HepG2 (cell line): ENCODE measurements at regions not wholly inside any gene's neighbourhood (a gene's known extent, or its start where the extent isn't known, plus 50 kb on each side); places are given as distances from the start of the nearest gene placed in this dataset.

Experiments used
- ATAC-seq: fragments of 200-7000 bp; cut with Tn5 transposase; 3 replicates; pipeline ENCODE4 v1.9.1; 2020; ENCODE audit warnings: mild to moderate bottlenecking, moderate library complexity
- BruUV-seq: library from RNA; stranded (reverse); fragments of 400-500 nt; replicated peaks from 2 replicates; lab custom pipeline; 2021; lab: Mats Ljungman, UMichigan
- CTCF ChIA-PET: fragments of 300-600 bp; formaldehyde crosslinking; extraction: SDS; loops from one replicate; lab custom pipeline; 2021; ENCODE audit warnings: low total read pairs, inconsistent platforms, low intra/inter-chr PET ratio; lab: Yijun Ruan, JAX
- POLR2A ChIA-PET: fragments of 350-600 bp; sonication (Branson Sonifier 250); formaldehyde crosslinking; loops from one replicate; lab custom pipeline; 2020; ENCODE audit warnings: antibody characterized with exemption, inconsistent platforms; lab: Yijun Ruan, JAX
- DNase-seq: peaks from one replicate; pipeline ENCODE4 v3.0.0-alpha.2; 2015; ENCODE audit warnings: low spot score
- FAIRE-seq: peaks from 3 replicates; lab custom pipeline; 2011; peaks lifted over from hg19 to GRCh38; lab: Jason Lieb, UNC
- H2AFZ ChIP-seq: one replicate; pipeline ENCODE4 v1.6.1; 2011; ENCODE audit warnings: low read length, inconsistent platforms
- H3K27ac ChIP-seq: fragments of 300-600 bp; 3 replicates; pipeline ENCODE4 v1.8.0; 2011; ENCODE audit warnings: mixed run types, mild to moderate bottlenecking, mixed read lengths, low read length, inconsistent platforms; ENCODE audit not compliant: insufficient read depth; ENCODE audit errors: extremely low read length
- H3K27me3 ChIP-seq, 2 experiments: fragments of 200-600 bp in 1 of 2; 2 replicates in 1 of 2; 3 replicates in 1 of 2; pipeline versions ENCODE4 v1.6.0 to v1.8.0; 2011; ENCODE audit warnings: low read length in 2 of 2, mild to moderate bottlenecking in 2 of 2, moderate library complexity in 2 of 2, inconsistent platforms in 1 of 2; ENCODE audit not compliant: insufficient read depth in 2 of 2, control insufficient read depth in 1 of 2
- H3K36me3 ChIP-seq, 2 experiments: fragments of 200-600 bp in 1 of 2; replicated peaks in 1 of 2; 2 replicates in 1 of 2; 3 replicates in 1 of 2; pipeline versions ENCODE4 v1.5.1 to v1.8.0; 2011; ENCODE audit warnings: low read length in 2 of 2, inconsistent platforms in 1 of 2; ENCODE audit not compliant: insufficient read depth in 2 of 2, control insufficient read depth in 1 of 2
- H3K4me1 ChIP-seq: 2 replicates; pipeline ENCODE4 v1.5.1; 2012; ENCODE audit warnings: low read length, inconsistent platforms; ENCODE audit not compliant: insufficient read depth
- H3K4me2 ChIP-seq: 2 replicates; pipeline ENCODE4 v1.6.0; 2011; ENCODE audit warnings: low read depth, low read length, inconsistent platforms
- H3K4me3 ChIP-seq, 3 experiments: fragments of 200-600 bp in 1 of 3; sonication (generic), shearing (Covaris generic) in 1 of 3; replicated peaks in 1 of 3; 2 replicates each; pipeline ENCODE4 v1.5.1; 2011 to 2016; ENCODE audit warnings: low read length in 3 of 3, inconsistent platforms in 2 of 3, low read depth in 2 of 3, mild to moderate bottlenecking in 2 of 3, control low read depth in 1 of 3, mixed read lengths in 1 of 3; ENCODE audit not compliant: insufficient read depth in 1 of 3
- H3K79me2 ChIP-seq: one replicate; pipeline ENCODE4 v1.6.1; 2011; ENCODE audit warnings: low read length, inconsistent platforms; ENCODE audit not compliant: insufficient read depth
- H3K9ac ChIP-seq: 2 replicates; pipeline ENCODE4 v1.6.0; 2011; ENCODE audit warnings: mild to moderate bottlenecking, low read depth, low read length, inconsistent platforms; ENCODE audit not compliant: insufficient read depth
- H3K9me3 ChIP-seq: 2 replicates; pipeline ENCODE4 v1.5.1; 2012; ENCODE audit warnings: mild to moderate bottlenecking, low read length
- H4K20me1 ChIP-seq: 2 replicates; pipeline ENCODE4 v1.6.0; 2011; ENCODE audit warnings: inconsistent platforms, mild to moderate bottlenecking, low read length, moderate library complexity; ENCODE audit not compliant: insufficient read depth
- ATF7-NPFF ChIP-seq: sonication (generic); formaldehyde crosslinking; IDR thresholded peaks from 2 replicates; pipeline ENCODE4 v1.8.1; 2023; ENCODE audit warnings: mild to moderate bottlenecking, low read depth, missing genetic modification reagents, moderate library complexity
- FLYWCH1 ChIP-seq: sonication (generic); formaldehyde crosslinking; IDR thresholded peaks from 2 replicates; pipeline ENCODE4 v1.8.1; 2023; ENCODE audit warnings: mild to moderate bottlenecking, missing genetic modification reagents
- NFKB2 ChIP-seq: sonication (generic); formaldehyde crosslinking; IDR thresholded peaks from 2 replicates; pipeline ENCODE4 v1.4.0; 2020; ENCODE audit warnings: missing genetic modification reagents, borderline replicate concordance
- PATZ1 ChIP-seq: sonication (generic); formaldehyde crosslinking; IDR thresholded peaks from 2 replicates; pipeline ENCODE4 v1.4.0; 2020; ENCODE audit warnings: missing genetic modification reagents
- SRF ChIP-seq: IDR thresholded peaks from 2 replicates; pipeline ENCODE4 v1.6.1; 2011; ENCODE audit warnings: mild to moderate bottlenecking, low read depth, low read length, moderate library complexity
- WGBS: methylation state at CpG from one replicate; pipeline ENCODE4 v1.1.6; 2017; ENCODE audit warnings: low lambda C conversion rate; 5-methylcytosine and 5-hydroxymethylcytosine counted together
- in situ Hi-C: cut with HindIII; loops from 2 replicates; pipeline ENCODE4 v1.10.0; 2017; ENCODE audit warnings: low pct_unique_long_range_greater_than_20kb; ENCODE audit not compliant: extremely low pct_ligation_motif_present
- intact Hi-C: fragments of 100-400 bp; cut with micrococcal nuclease; formaldehyde crosslinking; loops from one replicate; pipeline ENCODE4 v1.10.0; 2022; ENCODE audit not compliant: unreplicated experiment
- small RNA-seq, 3 experiments: library from RNA; depleted of rRNA; stranded (forward); fragments of <200 nt; gene quantifications; one replicate each; pipeline ENCODE3, GENCODE V24; 2012; ENCODE audit warnings: low read depth in 2 of 3, low replicate concordance in 1 of 3; ENCODE audit not compliant: insufficient read length in 3 of 3, insufficient read depth in 2 of 3
- TF ChIP-seq, protein P1 (sequence below): sonication (generic); formaldehyde crosslinking; IDR thresholded peaks from 2 replicates; pipeline ENCODE4 v1.8.0; 2022; ENCODE audit warnings: low read depth, missing genetic modification reagents

GRCh38 chr5:51326844-51327243 lies 56.4 kb upstream of the ISL1 start:
- H3K9me3 ChIP-seq = no peaks in the 10 kb centered on the region
- H4K20me1 ChIP-seq = no peaks in the 10 kb centered on the region
- H3K9ac ChIP-seq = no peak overlapping the region
- DNase-seq (no peak), FAIRE-seq (no peak), ATAC-seq (no peak)
- no peaks in the 10 kb centered on the region for H3K4me1 ChIP-seq
- no peaks in the 10 kb centered on the region for H3K79me2 ChIP-seq
- 0% methylated on average over 1 of the region's 1 CpG for WGBS
- H3K36me3 ChIP-seq = no peaks in the 10 kb centered on the region
- no peak overlapping the region for H2AFZ ChIP-seq
- no peak overlapping the region for H3K4me3 ChIP-seq
- intact Hi-C loops = no loop called here
- ChIA-PET CTCF (no interaction called here), POLR2A (no interaction called here)
- H3K27ac ChIP-seq = no peak overlapping the region
- TF ChIP-seq PATZ1 (CRISPR knock-in tag) (no peak), SRF (no peak), FLYWCH1 (CRISPR knock-in tag) (no peak), ATF7-NPFF (no peak), NFKB2 (no peak)
- TF ChIP-seq, protein P1, sequence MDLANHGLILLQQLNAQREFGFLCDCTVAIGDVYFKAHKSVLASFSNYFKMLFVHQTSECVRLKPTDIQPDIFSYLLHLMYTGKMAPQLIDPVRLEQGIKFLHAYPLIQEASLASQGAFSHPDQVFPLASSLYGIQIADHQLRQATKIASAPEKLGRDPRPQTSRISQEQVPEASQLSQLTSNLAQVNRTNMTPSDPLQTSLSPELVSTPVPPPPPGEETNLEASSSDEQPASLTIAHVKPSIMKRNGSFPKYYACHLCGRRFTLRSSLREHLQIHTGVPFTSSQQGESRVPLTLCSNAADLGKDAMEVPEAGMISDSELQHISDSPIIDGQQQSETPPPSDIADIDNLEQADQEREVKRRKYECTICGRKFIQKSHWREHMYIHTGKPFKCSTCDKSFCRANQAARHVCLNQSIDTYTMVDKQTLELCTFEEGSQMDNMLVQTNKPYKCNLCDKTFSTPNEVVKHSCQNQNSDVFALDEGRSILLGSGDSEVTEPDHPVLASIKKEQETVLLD (CRISPR knock-in tag) = no peak
- in situ Hi-C loops = no loop called here
- BruUV-seq = no TSS peak
- H3K4me2 ChIP-seq = no peak overlapping the region
- H3K27me3 ChIP-seq = no peaks in the 10 kb centered on the region

Small RNA genes in the stretch of these regions (small RNA-seq; reads per million reads assigned to genes)
- 0 reads per million in 3 experiments for gene AC022441.3
- 0 reads per million in 3 experiments for gene RNU6-1296P
- gene RNU6-480P = 0 to 0.97 (median 0) reads per million in 3 experiments
